ENCODE measurements at regions not wholly inside any gene's neighbourhood (a gene's known extent, or its start where the extent isn't known, plus 50 kb on each side); places are given as distances from the start of the nearest gene placed in this dataset.

DNA sequence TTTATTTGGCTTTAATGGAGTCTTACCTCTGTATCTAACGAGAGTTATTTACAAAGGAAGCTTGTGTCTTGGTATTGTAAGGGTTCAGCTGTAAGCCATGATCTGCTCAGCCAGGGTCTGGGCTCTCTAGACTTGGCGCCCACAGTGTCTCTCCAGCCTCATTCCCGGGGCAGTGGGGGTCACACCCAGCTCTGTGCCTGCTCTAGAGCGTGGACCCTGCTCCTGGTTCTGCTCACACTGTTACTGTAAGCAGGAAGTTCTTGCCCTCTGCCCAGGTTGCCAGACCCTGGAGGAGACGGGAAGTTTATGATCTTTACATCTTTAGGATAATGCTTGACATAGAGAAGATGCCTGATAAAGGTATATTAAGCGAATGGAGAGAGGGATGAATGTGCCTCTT, 235.7 kb downstream of the PTTG2 start:
- 77% methylated on average over 6 of the region's 6 CpGs; no CpG with 5 or more reads in 1 of the 2 experiments for WGBS, 2 experiments (ENCODE audit: extremely low coverage in 1 of 2, insufficient coverage in 1 of 2, insufficient read length in 1 of 2, insufficient replicate concordance in 2 of 2, low coverage in 1 of 2, low lambda C conversion rate in 2 of 2, missing lambda C conversion rate in 1 of 2)
- Histone ChIP-seq H3K4me3 (ENCODE audit: extremely low read depth in 1 of 4, insufficient read depth in 2 of 4, low read depth in 3 of 4, low read length in 4 of 4) (no peak overlapping the region), H3K9me3 (ENCODE audit: insufficient read depth in 2 of 2, low read depth in 1 of 2, low read length in 1 of 2) (peaks cover 0 to 5% of the 10 kb centered on the region in 2 experiments; a peak in 1 of 4 replicates), H2BK5ac (ENCODE audit: low read depth, low read length) (no peak overlapping the region), H4K91ac (replicated peaks; ENCODE audit: insufficient read length, low read length) (no peak overlapping the region), H4K8ac (ENCODE audit: extremely low read depth, insufficient read depth, low read length) (no peak overlapping the region), H2BK15ac (ENCODE audit: low read length) (no peak overlapping the region), H3K18ac (ENCODE audit: extremely low read depth, low read length) (no peak overlapping the region), H3K9ac (replicated peaks in 1 of 4; ENCODE audit: extremely low read depth in 1 of 4, low read depth in 3 of 4, low read length in 3 of 4) (no peak overlapping the region), H3K79me1 (ENCODE audit: low read depth, low read length) (no peaks in the 10 kb centered on the region), H4K5ac (ENCODE audit: insufficient read length, low read depth, low read length) (no peak overlapping the region), H3K27me3 (replicated peaks in 1 of 4; ENCODE audit: control insufficient read depth in 3 of 4, extremely low read depth in 1 of 4, insufficient read depth in 3 of 4, low read length in 3 of 4) (no peaks in the 10 kb centered on the region), H3K27ac (ENCODE audit: low read depth, low read length) (no peak overlapping the region), H3K79me2 (ENCODE audit: control insufficient read depth in 1 of 2, insufficient read depth in 2 of 2, low read length in 2 of 2) (no peaks in the 10 kb centered on the region), H2BK20ac (ENCODE audit: low read length) (no peak overlapping the region), H2AK5ac (ENCODE audit: low read depth, low read length) (no peak overlapping the region), H3K23me2 (ENCODE audit: low read depth, low read length) (no peaks in the 10 kb centered on the region), H3K4ac (replicated peaks; ENCODE audit: insufficient read length, low read depth, low read length) (no peak overlapping the region), H3K14ac (ENCODE audit: insufficient read length) (no peak overlapping the region), H3K36me3 (ENCODE audit: control insufficient read depth in 2 of 4, insufficient read depth in 4 of 4, low read length in 3 of 4) (no peaks in the 10 kb centered on the region), H3K4me2 (ENCODE audit: insufficient read depth in 1 of 2, low read depth in 2 of 2, low read length in 2 of 2) (no peak overlapping the region), H3K4me1 (replicated peaks in 1 of 4; ENCODE audit: control insufficient read depth in 3 of 4, insufficient read depth in 4 of 4, low read length in 3 of 4) (no peaks in the 10 kb centered on the region; a peak in 1 of 7 replicates), H4K20me1 (replicated peaks in 1 of 2; ENCODE audit: control insufficient read depth in 1 of 2, insufficient read depth in 2 of 2, low read length in 2 of 2) (no peaks in the 10 kb centered on the region), H2BK120ac (replicated peaks; ENCODE audit: low read depth, low read length) (no peak overlapping the region), H3K23ac (ENCODE audit: insufficient read length) (no peak overlapping the region), H3K56ac (replicated peaks; ENCODE audit: insufficient read length, low read depth, low read length) (no peak overlapping the region), H2AFZ (ENCODE audit: low read length) (no peak overlapping the region), H2BK12ac (ENCODE audit: low read depth, low read length) (no peak overlapping the region)
- FAIRE-seq (no peak), DNase-seq (ENCODE audit: low read depth in 1 of 2, low spot score in 2 of 2) (no peak)
- ChIA-PET CTCF (ENCODE audit: partially characterized antibody) (interaction anchor here (1.1 to 4.1 kb wide), 3 partner anchors 9 to 16 kb away, joined by 4 to 18 read pairs (median 5); no protein-coding TSS in a partner anchor), POLR2A (ENCODE audit: partially characterized antibody) (no interaction called here)
- TF ChIP-seq, protein P1, sequence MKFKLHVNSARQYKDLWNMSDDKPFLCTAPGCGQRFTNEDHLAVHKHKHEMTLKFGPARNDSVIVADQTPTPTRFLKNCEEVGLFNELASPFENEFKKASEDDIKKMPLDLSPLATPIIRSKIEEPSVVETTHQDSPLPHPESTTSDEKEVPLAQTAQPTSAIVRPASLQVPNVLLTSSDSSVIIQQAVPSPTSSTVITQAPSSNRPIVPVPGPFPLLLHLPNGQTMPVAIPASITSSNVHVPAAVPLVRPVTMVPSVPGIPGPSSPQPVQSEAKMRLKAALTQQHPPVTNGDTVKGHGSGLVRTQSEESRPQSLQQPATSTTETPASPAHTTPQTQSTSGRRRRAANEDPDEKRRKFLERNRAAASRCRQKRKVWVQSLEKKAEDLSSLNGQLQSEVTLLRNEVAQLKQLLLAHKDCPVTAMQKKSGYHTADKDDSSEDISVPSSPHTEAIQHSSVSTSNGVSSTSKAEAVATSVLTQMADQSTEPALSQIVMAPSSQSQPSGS (IDR thresholded peaks at IDR 0.05; ENCODE audit: low read length): no peak
- TF ChIP-seq RXRA (IDR thresholded peaks at IDR 0.05; ENCODE audit: insufficient read depth, low read depth, low read length) (no peak), CEBPB (IDR thresholded peaks at IDR 0.05; ENCODE audit: low read depth, low read length) (no peak), TAF7 (optimal IDR thresholded peaks at IDR 0.05; ENCODE audit: borderline replicate concordance, low read depth, low read length) (no peak), SP4 (IDR thresholded peaks at IDR 0.05; ENCODE audit: low read length) (no peak), SP1 (IDR thresholded peaks at IDR 0.05; ENCODE audit: low read depth, low read length) (no peak), BACH1 (IDR thresholded peaks at IDR 0.05; ENCODE audit: low read length) (no peak), RNF2 (IDR thresholded peaks at IDR 0.05; ENCODE audit: borderline replicate concordance, low read depth, low read length, missing control alignments, poor library complexity, severe bottlenecking) (no peak)
- TF ChIP-seq, protein P2, sequence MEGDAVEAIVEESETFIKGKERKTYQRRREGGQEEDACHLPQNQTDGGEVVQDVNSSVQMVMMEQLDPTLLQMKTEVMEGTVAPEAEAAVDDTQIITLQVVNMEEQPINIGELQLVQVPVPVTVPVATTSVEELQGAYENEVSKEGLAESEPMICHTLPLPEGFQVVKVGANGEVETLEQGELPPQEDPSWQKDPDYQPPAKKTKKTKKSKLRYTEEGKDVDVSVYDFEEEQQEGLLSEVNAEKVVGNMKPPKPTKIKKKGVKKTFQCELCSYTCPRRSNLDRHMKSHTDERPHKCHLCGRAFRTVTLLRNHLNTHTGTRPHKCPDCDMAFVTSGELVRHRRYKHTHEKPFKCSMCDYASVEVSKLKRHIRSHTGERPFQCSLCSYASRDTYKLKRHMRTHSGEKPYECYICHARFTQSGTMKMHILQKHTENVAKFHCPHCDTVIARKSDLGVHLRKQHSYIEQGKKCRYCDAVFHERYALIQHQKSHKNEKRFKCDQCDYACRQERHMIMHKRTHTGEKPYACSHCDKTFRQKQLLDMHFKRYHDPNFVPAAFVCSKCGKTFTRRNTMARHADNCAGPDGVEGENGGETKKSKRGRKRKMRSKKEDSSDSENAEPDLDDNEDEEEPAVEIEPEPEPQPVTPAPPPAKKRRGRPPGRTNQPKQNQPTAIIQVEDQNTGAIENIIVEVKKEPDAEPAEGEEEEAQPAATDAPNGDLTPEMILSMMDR (IDR thresholded peaks at IDR 0.05; ENCODE audit: control extremely low read depth in 1 of 3, insufficient read depth in 1 of 3, low read depth in 1 of 3, low read length in 3 of 3): no peak
